Skeletal muscle cell (primary cell): ENCODE measurements at regions not wholly inside any gene's neighbourhood (a gene's known extent, or its start where the extent isn't known, plus 50 kb on each side); places are given as distances from the start of the nearest gene placed in this dataset.
A peak's percentile ranks its signal among the peaks of the same experiment; 100 is the strongest.

Experiments
- DNase-seq: peaks from one replicate; pipeline ENCODE4 v3.0.0-alpha.2; 2010; ENCODE audit warnings: low read depth
- H3K4me3 ChIP-seq: 2 replicates; pipeline ENCODE4 v1.5.1; 2011; ENCODE audit warnings: low read depth, mild to moderate bottlenecking, control low read depth, low read length, moderate library complexity

DNA sequence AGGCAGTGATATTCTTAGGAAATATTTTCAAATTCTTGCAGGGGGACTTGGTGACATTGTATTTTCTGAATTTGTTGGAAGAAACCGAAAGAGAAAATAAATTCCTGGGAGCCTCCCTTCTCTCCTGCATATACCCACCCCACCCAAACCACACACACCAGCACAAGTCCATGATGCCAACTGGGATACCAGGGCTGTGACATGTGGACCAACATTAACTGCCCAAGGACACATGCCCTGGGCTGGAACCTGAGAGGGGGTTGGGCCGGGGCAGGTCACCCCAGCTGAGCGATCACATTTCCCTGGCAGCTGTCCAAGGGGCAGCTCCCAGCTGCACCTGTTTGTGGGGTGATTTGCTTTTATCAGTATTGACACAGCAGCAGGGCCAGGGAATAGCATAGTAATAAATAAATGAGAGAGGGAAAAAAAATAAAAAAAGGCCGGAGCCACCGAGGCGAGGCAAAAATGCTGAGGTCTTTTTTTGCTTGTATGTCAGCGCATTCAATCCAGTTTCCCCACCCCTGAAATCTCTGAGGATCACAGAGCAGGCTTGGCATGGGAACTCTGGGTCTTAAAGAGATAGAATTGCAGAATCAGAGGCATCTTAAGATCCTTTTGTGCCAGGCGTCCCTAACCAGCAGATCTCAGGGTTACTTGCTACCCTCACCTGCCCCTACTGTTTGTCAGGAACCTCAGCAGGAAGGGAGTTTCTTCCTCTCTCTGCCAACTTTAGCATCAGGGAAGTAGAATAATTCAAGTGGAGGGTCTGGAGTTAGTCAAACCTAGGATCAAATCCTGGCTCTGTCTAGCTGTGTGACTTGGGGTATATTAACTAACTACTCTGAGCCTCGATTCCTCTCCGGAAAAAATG, 66.5 kb upstream of the PIM1 start:
- peak overlapping the region; percentile 43 for H3K4me3 ChIP-seq
- DNase-seq = no peak

GRCh38 chr6:37104824-37105147, 65.2 kb upstream of the PIM1 start:
- no peak overlapping the region for H3K4me3 ChIP-seq
- no peak for DNase-seq

GRCh38 chr6:37105148-37106050, 64.6 kb upstream of the PIM1 start:
- no peak for DNase-seq
- no peak overlapping the region for H3K4me3 ChIP-seq

DNA sequence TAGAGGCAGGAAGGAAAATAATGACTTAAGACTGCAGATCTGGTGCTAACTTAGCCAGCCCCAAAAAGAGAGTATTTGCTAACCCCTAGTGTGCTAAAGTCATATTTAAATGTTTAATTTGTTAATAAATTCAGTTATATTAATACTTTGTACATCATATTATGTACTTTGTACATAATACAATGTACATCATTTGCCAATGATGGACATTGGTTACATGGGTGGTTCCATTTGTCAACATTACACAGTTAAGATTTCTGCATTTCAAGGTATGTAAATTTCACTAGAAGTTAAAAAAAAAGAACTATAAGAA, 63.9 kb upstream of the PIM1 start:
- no peak for DNase-seq
- no peak overlapping the region for H3K4me3 ChIP-seq

- H3K4me3 ChIP-seq = no peak overlapping the region
- DNase-seq = no peak
These were observed 63.4 kb upstream of the PIM1 start for GRCh38 chr6:37106554-37106953.

GRCh38 chr6:37106982-37107491, 62.9 kb upstream of the PIM1 start:
- H3K4me3 ChIP-seq = no peak overlapping the region
- DNase-seq = no peak

DNA sequence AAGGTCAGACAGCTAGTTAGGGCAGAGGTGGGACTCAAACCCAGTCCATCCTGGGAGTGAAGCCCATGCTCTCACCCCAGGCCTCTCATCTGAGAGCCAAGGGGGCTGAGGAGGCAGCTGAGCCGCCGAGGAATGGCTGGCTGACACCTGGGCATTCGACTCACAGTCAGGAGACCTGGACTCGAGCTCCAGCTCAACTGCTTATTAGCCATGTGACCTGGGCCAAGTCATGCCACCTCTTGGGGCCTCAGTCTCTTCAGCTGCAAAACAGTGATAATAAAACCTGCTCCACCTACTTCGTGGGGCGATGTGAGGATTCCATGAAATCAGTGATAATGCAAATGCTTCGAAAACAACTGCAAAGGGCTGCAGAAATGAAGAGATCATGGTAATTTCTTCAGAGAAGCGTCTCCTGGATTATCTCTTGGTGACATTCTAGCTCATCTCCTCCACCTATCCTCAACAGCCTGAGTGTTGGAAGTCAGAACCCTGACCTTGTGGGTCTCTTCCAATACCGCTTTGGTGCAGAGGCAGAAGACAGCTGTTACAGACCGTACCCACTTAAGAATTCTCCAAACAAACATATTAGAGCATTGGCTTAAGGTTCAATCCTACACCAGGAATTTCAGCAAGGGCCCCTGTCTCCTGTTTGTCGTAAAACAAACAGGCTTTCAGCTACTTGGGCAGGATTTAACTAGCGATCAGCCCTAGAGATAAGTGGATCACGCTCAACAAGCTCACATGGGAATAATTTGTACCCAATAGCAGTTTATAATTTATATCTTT, 60.0 kb upstream of the PIM1 start:
- no peak for DNase-seq
- no peak overlapping the region for H3K4me3 ChIP-seq

DNA sequence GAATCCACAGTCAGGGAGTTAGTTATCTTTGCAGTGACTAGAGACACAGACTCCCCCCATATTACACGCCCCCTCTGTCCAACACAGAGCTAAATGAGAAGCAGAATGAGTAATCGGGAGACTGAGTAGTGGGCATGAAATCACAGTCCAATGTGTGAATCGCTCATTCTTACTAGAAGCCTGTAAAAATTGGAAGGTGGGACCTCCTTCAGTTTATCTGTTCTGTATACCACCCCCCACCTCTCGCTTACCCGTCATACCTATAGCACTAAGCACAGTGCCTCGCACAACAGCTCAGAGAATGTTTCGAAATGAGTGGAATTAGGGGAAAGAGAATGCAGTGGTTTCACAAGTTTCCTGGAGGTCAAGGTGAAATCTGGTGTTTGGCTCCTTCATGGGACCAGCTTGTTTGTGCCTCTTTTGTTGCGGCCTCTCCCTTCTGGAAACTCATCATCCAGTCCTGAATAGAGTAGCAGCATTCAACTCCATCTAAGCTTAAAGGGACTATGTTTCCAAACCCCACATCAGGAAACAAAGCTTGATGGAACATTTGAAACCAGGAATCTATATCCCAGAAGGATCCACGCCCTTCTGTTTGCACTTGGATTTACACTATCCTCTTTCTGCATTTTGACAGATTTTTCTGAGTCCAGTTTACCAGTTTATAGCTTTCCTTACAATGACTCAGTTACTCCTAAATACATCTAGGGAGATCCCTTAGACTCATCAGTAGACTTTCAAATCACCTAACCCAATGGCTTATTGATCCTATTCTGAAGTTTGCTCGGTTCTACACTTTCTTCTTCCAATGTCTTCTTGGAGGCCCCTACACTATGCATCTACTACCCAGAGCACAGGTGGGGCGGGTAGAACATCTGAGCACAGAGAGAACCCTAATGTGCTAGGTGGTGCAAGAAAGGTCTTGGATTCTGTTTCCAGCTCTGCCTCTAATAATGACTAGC, 59.2 kb upstream of the PIM1 start:
- no peak overlapping the region for H3K4me3 ChIP-seq
- no peak for DNase-seq

- DNase-seq = no peak
- H3K4me3 ChIP-seq = no peak overlapping the region
These were observed 56.0 kb upstream of the PIM1 start for GRCh38 chr6:37113976-37114375.

GRCh38 chr6:37114612-37115011, 55.3 kb upstream of the PIM1 start:
- no peak for DNase-seq
- H3K4me3 ChIP-seq = no peak overlapping the region

- no peak for DNase-seq
- no peak overlapping the region for H3K4me3 ChIP-seq
These were observed 54.6 kb upstream of the PIM1 start for GRCh38 chr6:37115236-37115895.

- no peak for DNase-seq
- H3K4me3 ChIP-seq = no peak overlapping the region
These were observed 53.6 kb upstream of the PIM1 start for GRCh38 chr6:37116326-37116725.

GRCh38 chr6:37119387-37119886, 50.5 kb upstream of the PIM1 start:
- DNase-seq = no peak
- no peak overlapping the region for H3K4me3 ChIP-seq
